Endothelial cell of umbilical vein (primary cell): ENCODE measurements at regions not wholly inside any gene's neighbourhood (a gene's known extent, or its start where the extent isn't known, plus 50 kb on each side); places are given as distances from the start of the nearest gene placed in this dataset.

Experiments used
- BruUV-seq: library from RNA; stranded (reverse); fragments of 400-500 nt; replicated peaks from 2 replicates; lab custom pipeline; 2021; lab: Mats Ljungman, UMichigan
- CTCF ChIA-PET: fragments of 300-600, 350-600 bp; sonication (Branson Sonifier 250); formaldehyde crosslinking; loops from one replicate; lab custom pipeline; 2021; ENCODE audit warnings: antibody characterized with exemption, inconsistent platforms; lab: Charles Lee
- POLR2A ChIA-PET: fragments of 300-600, 350-600 bp; sonication (Branson Sonifier 250); formaldehyde crosslinking; loops from one replicate; lab custom pipeline; 2021; ENCODE audit warnings: antibody characterized with exemption, inconsistent platforms; lab: Charles Lee
- DNase-seq: peaks from one replicate; pipeline ENCODE4 v3.0.0-alpha.2; 2011; ENCODE audit warnings: low read depth, low spot score
- FAIRE-seq: peaks from 2 replicates; lab custom pipeline; 2011; peaks lifted over from hg19 to GRCh38; lab: Jason Lieb, UNC
- H2AFZ ChIP-seq: 2 replicates; pipeline ENCODE4 v1.6.0; 2012; ENCODE audit warnings: low read depth, low read length, control low read depth, inconsistent platforms
- H3K27ac ChIP-seq: 2 replicates; pipeline ENCODE4 v1.5.1; 2011; ENCODE audit warnings: low read depth, mild to moderate bottlenecking, control low read depth, low read length, moderate library complexity; ENCODE audit not compliant: insufficient read depth
- H3K27me3 ChIP-seq, 2 experiments: 2 replicates each; pipeline versions ENCODE4 v1.6.0 to v1.6.1; 2011; ENCODE audit warnings: low read length in 2 of 2, mixed read lengths in 1 of 2; ENCODE audit not compliant: control insufficient read depth in 2 of 2, insufficient read depth in 2 of 2
- H3K36me3 ChIP-seq, 2 experiments: 2 replicates in 1 of 2; 3 replicates in 1 of 2; pipeline ENCODE4 v1.5.1; 2011; ENCODE audit warnings: low read length in 2 of 2, mild to moderate bottlenecking in 1 of 2, moderate library complexity in 1 of 2; ENCODE audit not compliant: control insufficient read depth in 2 of 2, insufficient read depth in 2 of 2; ENCODE audit errors: extremely low read depth in 1 of 2
- H3K4me1 ChIP-seq: 3 replicates; pipeline ENCODE4 v1.5.1; 2011; ENCODE audit warnings: mild to moderate bottlenecking, low read length; ENCODE audit not compliant: control insufficient read depth, insufficient read depth; ENCODE audit errors: extremely low read depth
- H3K4me2 ChIP-seq: 2 replicates; pipeline ENCODE4 v1.6.1; 2011; ENCODE audit warnings: low read length, control low read depth, mixed read lengths; ENCODE audit not compliant: insufficient read depth
- H3K4me3 ChIP-seq, 3 experiments: fragments of 200-600 bp in 1 of 3; sonication (generic), shearing (Covaris generic) in 1 of 3; replicated peaks in 1 of 3; 2 replicates each; pipeline ENCODE4 v1.5.1; 2011 to 2016; ENCODE audit warnings: control low read depth in 3 of 3, low read length in 3 of 3, mild to moderate bottlenecking in 2 of 3, inconsistent platforms in 1 of 3, low read depth in 1 of 3, moderate library complexity in 1 of 3; ENCODE audit not compliant: insufficient read depth in 1 of 3
- H3K79me2 ChIP-seq: 2 replicates; pipeline ENCODE4 v1.6.0; 2012; ENCODE audit warnings: low read length, inconsistent platforms; ENCODE audit not compliant: control insufficient read depth, insufficient read depth
- H3K9ac ChIP-seq: replicated peaks from 2 replicates; pipeline ENCODE3; 2011; ENCODE audit warnings: low read length, control low read depth; ENCODE audit not compliant: insufficient read depth; ENCODE audit errors: extremely low read depth
- H3K9me1 ChIP-seq: replicated peaks from 3 replicates; pipeline ENCODE4 v1.6.0; 2011; ENCODE audit warnings: mild to moderate bottlenecking, low read length; ENCODE audit not compliant: control insufficient read depth, insufficient read depth; ENCODE audit errors: extremely low read depth
- H3K9me3 ChIP-seq: replicated peaks from 2 replicates; pipeline ENCODE4 v1.5.1; 2012; ENCODE audit warnings: low read length, inconsistent platforms; ENCODE audit not compliant: control insufficient read depth, insufficient read depth
- H4K20me1 ChIP-seq: replicated peaks from 2 replicates; pipeline ENCODE3; 2011; ENCODE audit warnings: mild to moderate bottlenecking, low read length; ENCODE audit not compliant: control insufficient read depth, insufficient read depth; ENCODE audit errors: extremely low read depth
- CTCF ChIP-seq, 2 donors: IDR thresholded peaks; 1 replicate in 1 of 2; 2 replicates in 1 of 2; pipeline ENCODE4 v1.5.1; 2011; ENCODE audit warnings: low read length in 2 of 2, mild to moderate bottlenecking in 2 of 2, moderate library complexity in 2 of 2, control low read depth in 1 of 2, inconsistent platforms in 1 of 2, low read depth in 1 of 2; ENCODE audit not compliant: insufficient read depth in 1 of 2; ENCODE audit errors: extremely low read depth in 1 of 2
- EZH2 ChIP-seq: IDR thresholded peaks from 2 replicates; pipeline ENCODE4 v1.6.1; 2012; ENCODE audit warnings: borderline replicate concordance, low read depth, mild to moderate bottlenecking, moderate library complexity, low read length, inconsistent platforms; ENCODE audit not compliant: severe bottlenecking
- FOS ChIP-seq: IDR thresholded peaks from 2 replicates; pipeline ENCODE4 v1.6.1; 2011; ENCODE audit warnings: mild to moderate bottlenecking, low read length, moderate library complexity, borderline replicate concordance; ENCODE audit not compliant: insufficient read depth
- GATA2 ChIP-seq: IDR thresholded peaks from 2 replicates; pipeline ENCODE4 v1.7.0; 2011; ENCODE audit warnings: low read depth, mild to moderate bottlenecking, moderate library complexity, mixed read lengths, low read length; ENCODE audit not compliant: insufficient read length, insufficient read depth
- JUN ChIP-seq: IDR thresholded peaks from 2 replicates; pipeline ENCODE4 v1.6.1; 2011; ENCODE audit warnings: borderline replicate concordance, low read depth; ENCODE audit not compliant: insufficient read length, insufficient read depth
- MAX ChIP-seq: IDR thresholded peaks from 2 replicates; pipeline ENCODE4 v1.6.1; 2011; ENCODE audit not compliant: insufficient read depth, insufficient read length
- MYC ChIP-seq: IDR thresholded peaks from one replicate; pipeline ENCODE4 v1.6.1; 2011; ENCODE audit warnings: mild to moderate bottlenecking, low read depth, low read length
- POLR2A ChIP-seq: IDR thresholded peaks from 2 replicates; pipeline ENCODE4 v1.6.1; 2012; ENCODE audit warnings: low read depth, mild to moderate bottlenecking, control low read depth, low read length
- POLR2AphosphoS5 ChIP-seq: IDR thresholded peaks from 2 replicates; pipeline ENCODE4 v1.6.1; 2012; ENCODE audit warnings: low read depth, mild to moderate bottlenecking, control low read depth, low read length, moderate library complexity; ENCODE audit not compliant: insufficient read depth
- dilution Hi-C: fragments of 300-500 bp; cut with MboI; formaldehyde crosslinking; loops from one replicate; pipeline ENCODE4 v1.15.0; 2019; ENCODE audit warnings: low sequenced_read_pairs; ENCODE audit not compliant: extremely low pct_ligation_motif_present
- intact Hi-C: fragments of 100-400 bp; cut with micrococcal nuclease; formaldehyde crosslinking; loops from one replicate; pipeline ENCODE4 v1.10.0; 2022

- Histone ChIP-seq H3K27ac (no peak overlapping the region), H4K20me1 (no peaks in the 10 kb centered on the region), H3K36me3 (no peaks in the 10 kb centered on the region), H3K79me2 (no peaks in the 10 kb centered on the region), H3K9ac (no peak overlapping the region), H3K4me3 (no peak overlapping the region), H3K27me3 (no peaks in the 10 kb centered on the region), H3K4me2 (no peak overlapping the region), H2AFZ (no peak overlapping the region), H3K9me3 (no peaks in the 10 kb centered on the region), H3K9me1 (no peaks in the 10 kb centered on the region), H3K4me1 (no peaks in the 10 kb centered on the region)
- intact Hi-C loops (no loop called here), dilution Hi-C loops (no loop called here)
- DNase-seq = no peak
- POLR2A ChIA-PET = no interaction called here
- BruUV-seq = no TSS peak
- TF ChIP-seq POLR2AphosphoS5 (no peak), POLR2A (no peak), EZH2 (no peak), CTCF (IDR thresholded peaks at IDR 0.05; ENCODE audit: extremely low read depth in 1 of 2, insufficient read depth in 1 of 2, low read depth in 1 of 2, low read length in 2 of 2) (no peak), MAX (no peak), JUN (no peak), GATA2 (no peak), MYC (no peak), FOS (no peak)
- CTCF ChIA-PET = no interaction called here
- no peak for FAIRE-seq
Observed at GRCh38 chr6:139653111-139653510, 278.7 kb upstream of the CITED2 start.
